ENCODE measurements at regions not wholly inside any gene's neighbourhood (a gene's known extent, or its start where the extent isn't known, plus 50 kb on each side); places are given as distances from the start of the nearest gene placed in this dataset.
"Not testable (repeated sequence)": the region's sequence is repeated elsewhere in the genome, so short reads cannot be mapped to it uniquely, and the experiment has no call there.

GRCh38 chr14:105765893-105766614, 239.7 kb downstream of the TMEM121 start:
- DNase-seq (ENCODE audit: low read depth in 1 of 2, low spot score in 1 of 2) (no peak), ATAC-seq (no peak), FAIRE-seq (no peak)
- TF ChIP-seq FOSB (CRISPR knock-in tag; IDR thresholded peaks at IDR 0.05): no peak
- no peak for TF ChIP-seq GATA3 (IDR thresholded peaks at IDR 0.05; ENCODE audit: borderline replicate concordance)
- TF ChIP-seq PBX3 (IDR thresholded peaks at IDR 0.05): no peak
- no peak for TF ChIP-seq JUNB (IDR thresholded peaks at IDR 0.05)
- no peak for TF ChIP-seq FOSL2 (IDR thresholded peaks at IDR 0.05)
- TF ChIP-seq FOSL2 (CRISPR knock-in tag; IDR thresholded peaks at IDR 0.05): no peak
- TF ChIP-seq FOXS1 (CRISPR knock-in tag; IDR thresholded peaks at IDR 0.05): no peak
- TF ChIP-seq CHD4 (IDR thresholded peaks at IDR 0.05; ENCODE audit: borderline replicate concordance): no peak
- TF ChIP-seq, protein P1, sequence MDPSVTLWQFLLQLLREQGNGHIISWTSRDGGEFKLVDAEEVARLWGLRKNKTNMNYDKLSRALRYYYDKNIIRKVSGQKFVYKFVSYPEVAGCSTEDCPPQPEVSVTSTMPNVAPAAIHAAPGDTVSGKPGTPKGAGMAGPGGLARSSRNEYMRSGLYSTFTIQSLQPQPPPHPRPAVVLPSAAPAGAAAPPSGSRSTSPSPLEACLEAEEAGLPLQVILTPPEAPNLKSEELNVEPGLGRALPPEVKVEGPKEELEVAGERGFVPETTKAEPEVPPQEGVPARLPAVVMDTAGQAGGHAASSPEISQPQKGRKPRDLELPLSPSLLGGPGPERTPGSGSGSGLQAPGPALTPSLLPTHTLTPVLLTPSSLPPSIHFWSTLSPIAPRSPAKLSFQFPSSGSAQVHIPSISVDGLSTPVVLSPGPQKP (IDR thresholded peaks at IDR 0.05; ENCODE audit: low read depth, low read length): no peak
- no peak for TF ChIP-seq ATOH8 (CRISPR knock-in tag; IDR thresholded peaks at IDR 0.05; ENCODE audit: low read depth)
- TF ChIP-seq BCL3 (IDR thresholded peaks at IDR 0.05): no peak
- no peak for TF ChIP-seq TP53 (CRISPR knock-in tag; IDR thresholded peaks at IDR 0.05)
- TF ChIP-seq ZC3H11A (IDR thresholded peaks at IDR 0.05): no peak
- TF ChIP-seq ZNF302 (CRISPR knock-in tag; IDR thresholded peaks at IDR 0.05): no peak
- no peak for TF ChIP-seq ZSCAN20 (CRISPR knock-in tag; IDR thresholded peaks at IDR 0.05)
- no peak for TF ChIP-seq CEBPB (IDR thresholded peaks at IDR 0.05)
- no peak for TF ChIP-seq EHMT2 (IDR thresholded peaks at IDR 0.05; ENCODE audit: low read depth)
- CTCF ChIA-PET: no interaction called here
- H3K9me3 ChIP-seq: no peaks in the 10 kb centered on the region
- no peaks in the 10 kb centered on the region for H3K4me1 ChIP-seq
- H3K27ac ChIP-seq: no peak overlapping the region
- POLR2A ChIA-PET: no interaction called here
- no peak overlapping the region for H3K4me3 ChIP-seq
- H3K4me2 ChIP-seq: no peak overlapping the region
- WGBS (ENCODE audit: missing lambda C conversion rate): under 1% methylated on average over 4 of the region's 9 CpGs

- Histone ChIP-seq H3K9me3 (no peaks in the 10 kb centered on the region), H3K4me1 (no peaks in the 10 kb centered on the region), H3K4me3 (no peak overlapping the region), H3K27ac (no peak overlapping the region), H3K4me2 (no peak overlapping the region)
- ATAC-seq (no peak), FAIRE-seq (no peak), DNase-seq (ENCODE audit: low read depth in 1 of 2, low spot score in 1 of 2) (no peak)
- WGBS (ENCODE audit: missing lambda C conversion rate): 5% methylated on average over 3 of the region's 7 CpGs
- ChIA-PET CTCF (no interaction called here), POLR2A (no interaction called here)
- TF ChIP-seq CBX2 (IDR thresholded peaks at IDR 0.05; ENCODE audit: borderline replicate concordance, low read depth): no peak
- no peak for TF ChIP-seq KDM1A (IDR thresholded peaks at IDR 0.05; ENCODE audit: low read depth)
- no peak for TF ChIP-seq ZFP36 (IDR thresholded peaks at IDR 0.05; ENCODE audit: borderline replicate concordance, partially characterized antibody)
- TF ChIP-seq GATA3 (IDR thresholded peaks at IDR 0.05; ENCODE audit: borderline replicate concordance): no peak
- TF ChIP-seq, protein P1 (IDR thresholded peaks at IDR 0.05; ENCODE audit: low read depth, low read length): no peak
- no peak for TF ChIP-seq HOXB5 (CRISPR knock-in tag; IDR thresholded peaks at IDR 0.05)
- TF ChIP-seq NR3C1 (IDR thresholded peaks at IDR 0.05): no peak
- TF ChIP-seq MAFK (IDR thresholded peaks at IDR 0.05; ENCODE audit: partially characterized antibody): no peak
- no peak for TF ChIP-seq NFE2L2 (conservative IDR thresholded peaks at IDR 0.05; ENCODE audit: low read length)
- no peak for TF ChIP-seq BHLHE40 (IDR thresholded peaks at IDR 0.05; ENCODE audit: low read depth, low read length)
- TF ChIP-seq, protein P2, sequence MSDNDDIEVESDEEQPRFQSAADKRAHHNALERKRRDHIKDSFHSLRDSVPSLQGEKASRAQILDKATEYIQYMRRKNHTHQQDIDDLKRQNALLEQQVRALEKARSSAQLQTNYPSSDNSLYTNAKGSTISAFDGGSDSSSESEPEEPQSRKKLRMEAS (IDR thresholded peaks at IDR 0.05): no peak
- TF ChIP-seq CBX8 (IDR thresholded peaks at IDR 0.05): no peak
- no peak for TF ChIP-seq BCL3 (IDR thresholded peaks at IDR 0.05)
- no peak for TF ChIP-seq NPAS2 (CRISPR knock-in tag; IDR thresholded peaks at IDR 0.05; ENCODE audit: borderline replicate concordance)
Observed at GRCh38 chr14:105767315-105767714, 240.9 kb downstream of the TMEM121 start.

GRCh38 chr14:105768039-105768438, 241.7 kb downstream of the TMEM121 start:
- H3K4me2 ChIP-seq; H3K4me1 ChIP-seq; DNase-seq (ENCODE audit: low read depth in 1 of 2, low spot score in 1 of 2); H3K9me3 ChIP-seq; CTCF ChIA-PET; H3K27ac ChIP-seq; FAIRE-seq; H3K4me3 ChIP-seq; POLR2A ChIA-PET: not testable (repeated sequence)
- ATAC-seq: peak in 1 of 2 experiments; percentile 29; a peak in 2 of 6 replicates
- WGBS (ENCODE audit: missing lambda C conversion rate): no CpG with 5 or more reads among the region's 17 CpGs
